GM21825 (cell line): ENCODE measurements at regions not wholly inside any gene's neighbourhood (a gene's known extent, or its start where the extent isn't known, plus 50 kb on each side); places are given as distances from the start of the nearest gene placed in this dataset.
"Not testable (repeated sequence)": the region's sequence is repeated elsewhere in the genome, so short reads cannot be mapped to it uniquely, and the experiment has no call there.

Experiments used
- ATAC-seq: cut with Tn5 transposase; IDR thresholded peaks from one replicate; pipeline ENCODE4 v1.9.1; 2021; ENCODE audit warnings: mild to moderate bottlenecking, moderate library complexity; ENCODE audit not compliant: unreplicated experiment

GRCh38 chr1:232357416-232357815 lies 272.5 kb downstream of the SIPA1L2 start:
- ATAC-seq, result no peak

GRCh38 chr1:232355162-232356006 lies 274.5 kb downstream of the SIPA1L2 start:
- ATAC-seq, result no peak

GRCh38 chr1:232353001-232353400 lies 276.9 kb downstream of the SIPA1L2 start:
- no peak for ATAC-seq

- no peak for ATAC-seq
Measured at GRCh38 chr1:232352366-232352765, 277.6 kb downstream of the SIPA1L2 start.

GRCh38 chr1:232351335-232351734 lies 278.6 kb downstream of the SIPA1L2 start:
- ATAC-seq, result no peak

- no peak for ATAC-seq
Measured at GRCh38 chr1:232346844-232347243, 283.1 kb downstream of the SIPA1L2 start.

GRCh38 chr1:232344791-232345399 lies 285.0 kb downstream of the SIPA1L2 start:
- no peak for ATAC-seq

GRCh38 chr1:232344186-232344585 lies 285.7 kb downstream of the SIPA1L2 start:
- not testable (repeated sequence) for ATAC-seq

- ATAC-seq, result no peak
Measured at GRCh38 chr1:232340446-232340845, 289.5 kb downstream of the SIPA1L2 start.

GRCh38 chr1:232339073-232339472 lies 290.9 kb downstream of the SIPA1L2 start:
- ATAC-seq, result no peak

- ATAC-seq, result no peak
Measured at GRCh38 chr1:232335741-232336293, 294.1 kb downstream of the SIPA1L2 start.

- no peak for ATAC-seq
Measured at GRCh38 chr1:232335261-232335660, 294.7 kb downstream of the SIPA1L2 start.

GRCh38 chr1:232334811-232335210 lies 295.1 kb downstream of the SIPA1L2 start:
- ATAC-seq, result no peak

- ATAC-seq, result no peak
Measured at GRCh38 chr1:232334246-232334645, 295.7 kb downstream of the SIPA1L2 start.

- ATAC-seq, result no peak
Measured at GRCh38 chr1:232333419-232333767, 296.5 kb downstream of the SIPA1L2 start.

GRCh38 chr1:232332710-232333418 lies 297.1 kb downstream of the SIPA1L2 start:
- not testable (repeated sequence) for ATAC-seq

- ATAC-seq, result no peak
Measured at GRCh38 chr1:232329103-232329813, 300.7 kb downstream of the SIPA1L2 start.

GRCh38 chr1:232328486-232329102 lies 301.3 kb downstream of the SIPA1L2 start:
- no peak for ATAC-seq

GRCh38 chr1:232327899-232328298 lies 302.0 kb downstream of the SIPA1L2 start:
- no peak for ATAC-seq

GRCh38 chr1:232327269-232327668 lies 302.7 kb downstream of the SIPA1L2 start:
- ATAC-seq, result no peak
